Endothelial cell of umbilical vein (primary cell): ENCODE measurements at regions not wholly inside any gene's neighbourhood (a gene's known extent, or its start where the extent isn't known, plus 50 kb on each side); places are given as distances from the start of the nearest gene placed in this dataset.

ENCODE experiments used
- EZH2 ChIP-seq: IDR thresholded peaks from 2 replicates; pipeline ENCODE4 v1.6.1; 2012; ENCODE audit warnings: borderline replicate concordance, low read depth, mild to moderate bottlenecking, moderate library complexity, low read length, inconsistent platforms; ENCODE audit not compliant: severe bottlenecking
- FOS ChIP-seq: IDR thresholded peaks from 2 replicates; pipeline ENCODE4 v1.6.1; 2011; ENCODE audit warnings: mild to moderate bottlenecking, low read length, moderate library complexity, borderline replicate concordance; ENCODE audit not compliant: insufficient read depth
- GATA2 ChIP-seq: IDR thresholded peaks from 2 replicates; pipeline ENCODE4 v1.7.0; 2011; ENCODE audit warnings: low read depth, mild to moderate bottlenecking, moderate library complexity, mixed read lengths, low read length; ENCODE audit not compliant: insufficient read length, insufficient read depth
- POLR2A ChIP-seq: IDR thresholded peaks from 2 replicates; pipeline ENCODE4 v1.6.1; 2012; ENCODE audit warnings: low read depth, mild to moderate bottlenecking, control low read depth, low read length
- POLR2AphosphoS5 ChIP-seq: IDR thresholded peaks from 2 replicates; pipeline ENCODE4 v1.6.1; 2012; ENCODE audit warnings: low read depth, mild to moderate bottlenecking, control low read depth, low read length, moderate library complexity; ENCODE audit not compliant: insufficient read depth
- TF ChIP-seq, protein P1 (sequence below), 2 donors: IDR thresholded peaks; 1 replicate in 1 of 2; 2 replicates in 1 of 2; pipeline ENCODE4 v1.5.1; 2011; ENCODE audit warnings: low read length in 2 of 2, mild to moderate bottlenecking in 2 of 2, moderate library complexity in 2 of 2, control low read depth in 1 of 2, inconsistent platforms in 1 of 2, low read depth in 1 of 2; ENCODE audit not compliant: insufficient read depth in 1 of 2; ENCODE audit errors: extremely low read depth in 1 of 2

DNA sequence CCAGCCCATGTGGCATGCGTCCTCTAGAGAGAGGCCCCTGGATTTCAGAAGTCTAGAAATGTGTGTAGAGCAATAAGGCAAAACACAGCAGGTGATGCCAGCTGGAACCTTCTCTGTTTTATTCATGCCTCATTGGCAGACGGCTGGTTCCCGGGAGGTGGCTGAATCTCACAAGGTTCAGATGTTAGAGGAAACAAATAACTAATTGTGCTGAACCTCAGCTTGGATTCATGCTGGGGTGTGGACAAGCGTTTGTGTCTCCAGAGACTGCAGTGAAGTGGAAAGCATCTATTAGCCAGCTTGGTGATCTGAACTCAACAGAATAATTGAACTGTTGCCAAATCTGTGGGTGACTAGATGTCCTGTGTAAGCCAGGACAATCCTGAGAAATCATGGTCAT is 131.1 kb upstream of the NR4A3 start:
- TF ChIP-seq, protein P1, sequence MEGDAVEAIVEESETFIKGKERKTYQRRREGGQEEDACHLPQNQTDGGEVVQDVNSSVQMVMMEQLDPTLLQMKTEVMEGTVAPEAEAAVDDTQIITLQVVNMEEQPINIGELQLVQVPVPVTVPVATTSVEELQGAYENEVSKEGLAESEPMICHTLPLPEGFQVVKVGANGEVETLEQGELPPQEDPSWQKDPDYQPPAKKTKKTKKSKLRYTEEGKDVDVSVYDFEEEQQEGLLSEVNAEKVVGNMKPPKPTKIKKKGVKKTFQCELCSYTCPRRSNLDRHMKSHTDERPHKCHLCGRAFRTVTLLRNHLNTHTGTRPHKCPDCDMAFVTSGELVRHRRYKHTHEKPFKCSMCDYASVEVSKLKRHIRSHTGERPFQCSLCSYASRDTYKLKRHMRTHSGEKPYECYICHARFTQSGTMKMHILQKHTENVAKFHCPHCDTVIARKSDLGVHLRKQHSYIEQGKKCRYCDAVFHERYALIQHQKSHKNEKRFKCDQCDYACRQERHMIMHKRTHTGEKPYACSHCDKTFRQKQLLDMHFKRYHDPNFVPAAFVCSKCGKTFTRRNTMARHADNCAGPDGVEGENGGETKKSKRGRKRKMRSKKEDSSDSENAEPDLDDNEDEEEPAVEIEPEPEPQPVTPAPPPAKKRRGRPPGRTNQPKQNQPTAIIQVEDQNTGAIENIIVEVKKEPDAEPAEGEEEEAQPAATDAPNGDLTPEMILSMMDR (IDR thresholded peaks at IDR 0.05; ENCODE audit: extremely low read depth in 1 of 2, insufficient read depth in 1 of 2, low read depth in 1 of 2, low read length in 2 of 2) = no peak
- no peak for TF ChIP-seq POLR2AphosphoS5
- no peak for TF ChIP-seq EZH2
- TF ChIP-seq POLR2A = no peak
- TF ChIP-seq GATA2 = no peak
- no peak for TF ChIP-seq FOS
